HG03354 (cell line): ENCODE measurements at regions not wholly inside any gene's neighbourhood (a gene's known extent, or its start where the extent isn't known, plus 50 kb on each side); places are given as distances from the start of the nearest gene placed in this dataset.
"Not testable (repeated sequence)": the region's sequence is repeated elsewhere in the genome, so short reads cannot be mapped to it uniquely, and the experiment has no call there.

Source experiments
- ATAC-seq: cut with Tn5 transposase; IDR thresholded peaks from one replicate; pipeline ENCODE4 v1.9.1; 2021; ENCODE audit warnings: mild to moderate bottlenecking; ENCODE audit not compliant: unreplicated experiment, poor library complexity, severe bottlenecking

- no peak for ATAC-seq
Observed at GRCh38 chr5:67561151-67561932, 364.7 kb upstream of the CD180 start.

- no peak for ATAC-seq
Observed at GRCh38 chr5:67552773-67553172, 356.2 kb upstream of the CD180 start.

GRCh38 chr5:67549947-67550346 lies 353.3 kb upstream of the CD180 start:
- ATAC-seq, result no peak

- no peak for ATAC-seq
Observed at GRCh38 chr5:67549296-67549618, 352.7 kb upstream of the CD180 start.

- no peak for ATAC-seq
Observed at GRCh38 chr5:67548520-67549295, 352.1 kb upstream of the CD180 start.

- ATAC-seq, result no peak
Observed at GRCh38 chr5:67547682-67548081, 351.1 kb upstream of the CD180 start.

GRCh38 chr5:67544942-67545341 lies 348.3 kb upstream of the CD180 start:
- not testable (repeated sequence) for ATAC-seq

- ATAC-seq, result no peak
Observed at GRCh38 chr5:67543720-67544270, 347.2 kb upstream of the CD180 start.

GRCh38 chr5:67542479-67542878 lies 345.9 kb upstream of the CD180 start:
- no peak for ATAC-seq

GRCh38 chr5:67541875-67542274 lies 345.3 kb upstream of the CD180 start:
- ATAC-seq, result no peak

GRCh38 chr5:67538855-67539506 lies 342.4 kb upstream of the CD180 start:
- ATAC-seq, result no peak

GRCh38 chr5:67537439-67538148 lies 341.0 kb upstream of the CD180 start:
- no peak for ATAC-seq

GRCh38 chr5:67536866-67537265 lies 340.3 kb upstream of the CD180 start:
- ATAC-seq, result no peak

GRCh38 chr5:67530609-67531255 lies 334.1 kb upstream of the CD180 start:
- ATAC-seq, result no peak

- no peak for ATAC-seq
Observed at GRCh38 chr5:67528953-67529352, 332.4 kb upstream of the CD180 start.

- no peak for ATAC-seq
Observed at GRCh38 chr5:67526793-67527192, 330.2 kb upstream of the CD180 start.

- ATAC-seq, result no peak
Observed at GRCh38 chr5:67520161-67520908, 323.7 kb upstream of the CD180 start.

GRCh38 chr5:67518227-67518626 lies 321.6 kb upstream of the CD180 start:
- no peak for ATAC-seq
